Smooth muscle cell (in vitro differentiated cells): ENCODE measurements at regions not wholly inside any gene's neighbourhood (a gene's known extent, or its start where the extent isn't known, plus 50 kb on each side); places are given as distances from the start of the nearest gene placed in this dataset.

Source experiments
- DNase-seq: peaks from one replicate; lab custom pipeline; 2025; ENCODE audit not compliant: unreplicated experiment; lab: John Stamatoyannopoulos, UW
- H2AFZ ChIP-seq: fragments of 200-600 bp; sonication (generic); 2 replicates; pipeline ENCODE4 v1.6.0; 2016; ENCODE audit warnings: antibody characterized with exemption, low read depth, mild to moderate bottlenecking
- H3F3A ChIP-seq: fragments of 200-600 bp; sonication (generic); 2 replicates; pipeline ENCODE4 v1.6.0; 2017; ENCODE audit warnings: antibody characterized with exemption, low read depth
- H3K27ac ChIP-seq: fragments of 200-600 bp; sonication (generic); 2 replicates; pipeline ENCODE4 v1.5.1; 2016; ENCODE audit warnings: low read depth, mild to moderate bottlenecking
- H3K27me3 ChIP-seq: fragments of 200-600 bp; sonication (generic); 2 replicates; pipeline ENCODE4 v1.6.1; 2016; ENCODE audit warnings: low read depth, mild to moderate bottlenecking
- H3K36me3 ChIP-seq: fragments of 200-600 bp; sonication (generic); 2 replicates; pipeline ENCODE4 v1.5.1; 2016; ENCODE audit warnings: low read depth
- H3K4me1 ChIP-seq: fragments of 200-600 bp; sonication (generic); 2 replicates; pipeline ENCODE4 v1.5.1; 2016; ENCODE audit warnings: low read depth
- H3K4me2 ChIP-seq: fragments of 200-600 bp; sonication (generic); 2 replicates; pipeline ENCODE4 v1.6.0; 2016; ENCODE audit warnings: mild to moderate bottlenecking
- H3K4me3 ChIP-seq: fragments of 200-600 bp; sonication (generic); 2 replicates; pipeline ENCODE4 v1.5.1; 2016; ENCODE audit warnings: mild to moderate bottlenecking
- H3K79me2 ChIP-seq: fragments of 200-600 bp; sonication (generic); 2 replicates; pipeline ENCODE4 v1.6.0; 2016; ENCODE audit warnings: low read depth, mild to moderate bottlenecking
- H3K9ac ChIP-seq: fragments of 200-600 bp; sonication (generic); 2 replicates; pipeline ENCODE4 v1.6.0; 2016; ENCODE audit warnings: low read depth
- H3K9me3 ChIP-seq: fragments of 200-600 bp; sonication (generic); replicated peaks from 2 replicates; pipeline ENCODE4 v1.5.1; 2016; ENCODE audit warnings: low read depth
- H4K20me1 ChIP-seq: fragments of 200-600 bp; sonication (generic); 2 replicates; pipeline ENCODE4 v1.6.0; 2016; ENCODE audit warnings: low read depth
- CTCF ChIP-seq: fragments of 200-600 bp; sonication (generic); IDR thresholded peaks from 2 replicates; pipeline ENCODE4 v1.5.1; 2017; ENCODE audit warnings: borderline replicate concordance, mild to moderate bottlenecking, antibody characterized with exemption; ENCODE audit not compliant: insufficient read depth, poor library complexity, severe bottlenecking
- WGBS: methylation state at CpG from one replicate; pipeline ENCODE4 v1.1.7; 2016; ENCODE audit warnings: low lambda C conversion rate; 5-methylcytosine and 5-hydroxymethylcytosine counted together

GRCh38 chr17:6209829-6210228 lies 139.7 kb downstream of the WSCD1 start:
- TF ChIP-seq CTCF: no peak
- no peaks in the 10 kb centered on the region for H3F3A ChIP-seq
- no peaks in the 10 kb centered on the region for H4K20me1 ChIP-seq
- H3K9ac ChIP-seq: no peak overlapping the region
- H3K27ac ChIP-seq: no peak overlapping the region
- peaks cover 18% of the 10 kb centered on the region for H3K27me3 ChIP-seq
- no peaks in the 10 kb centered on the region for H3K9me3 ChIP-seq
- H3K4me3 ChIP-seq: no peak overlapping the region
- DNase-seq: no peak
- H2AFZ ChIP-seq: no peak overlapping the region
- peaks cover 7% of the 10 kb centered on the region for H3K4me1 ChIP-seq
- H3K79me2 ChIP-seq: no peaks in the 10 kb centered on the region
- no peak overlapping the region for H3K4me2 ChIP-seq
- 78% methylated on average over 5 of the region's 5 CpGs for WGBS
- no peaks in the 10 kb centered on the region for H3K36me3 ChIP-seq

DNA sequence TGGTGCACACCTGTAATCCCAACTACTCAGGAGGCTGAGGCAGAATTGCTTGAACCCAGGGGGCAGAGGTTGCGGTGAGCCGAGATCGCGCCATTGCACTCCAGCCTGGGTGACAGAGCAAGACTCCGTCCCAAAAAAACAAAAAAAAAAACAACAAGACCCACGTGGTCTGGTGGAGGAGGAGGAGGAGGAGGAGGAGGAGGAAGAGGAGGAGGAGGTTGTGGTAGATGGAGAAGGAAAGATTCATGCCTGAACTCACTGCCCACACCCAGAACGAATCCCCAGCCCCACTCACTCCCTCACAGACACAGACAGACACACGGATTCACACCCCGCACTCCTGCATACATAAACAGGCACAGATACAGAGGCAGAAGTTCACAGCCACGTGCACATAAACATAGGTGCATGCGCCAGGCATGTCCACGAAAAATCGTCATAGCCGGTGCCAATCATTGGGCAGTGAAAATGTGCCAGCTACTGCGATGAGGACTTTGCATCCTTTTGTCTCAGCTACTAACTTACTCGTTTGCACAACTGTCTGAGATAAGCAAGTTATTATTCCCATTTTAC lies 138.5 kb downstream of the WSCD1 start:
- DNase-seq: no peak
- no peaks in the 10 kb centered on the region for H4K20me1 ChIP-seq
- no peaks in the 10 kb centered on the region for H3K79me2 ChIP-seq
- peaks cover 18% of the 10 kb centered on the region for H3K27me3 ChIP-seq
- no peak overlapping the region for H3K4me2 ChIP-seq
- H3K9ac ChIP-seq: no peak overlapping the region
- H3K36me3 ChIP-seq: no peaks in the 10 kb centered on the region
- H3K4me3 ChIP-seq: no peak overlapping the region
- peaks cover 7% of the 10 kb centered on the region for H3K4me1 ChIP-seq
- no peaks in the 10 kb centered on the region for H3K9me3 ChIP-seq
- no peak overlapping the region for H2AFZ ChIP-seq
- TF ChIP-seq CTCF: no peak
- WGBS: 92% methylated on average over 14 of the region's 16 CpGs
- no peak overlapping the region for H3K27ac ChIP-seq
- H3F3A ChIP-seq: no peaks in the 10 kb centered on the region

DNA sequence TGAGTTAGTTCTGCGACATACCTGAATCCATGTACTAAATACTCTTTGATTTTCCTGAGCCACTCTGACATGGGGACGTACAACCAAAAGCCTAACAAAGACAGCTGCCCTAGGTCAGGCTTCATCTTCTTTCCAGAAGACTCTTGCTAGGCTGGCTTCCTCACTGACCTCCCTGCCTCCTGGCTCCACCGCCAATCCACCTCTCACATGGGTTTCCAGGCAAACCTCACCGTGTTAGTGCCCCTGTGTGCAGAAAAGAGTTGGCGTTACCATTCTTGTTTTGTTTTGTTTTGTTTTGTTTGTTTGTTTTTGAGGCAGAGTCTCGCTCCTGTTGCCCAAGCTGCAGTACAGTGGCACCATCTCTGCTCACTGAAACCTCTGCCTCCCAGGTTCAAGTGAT lies 135.3 kb downstream of the WSCD1 start:
- no peak for TF ChIP-seq CTCF
- peaks cover 8% of the 10 kb centered on the region for H3K27me3 ChIP-seq
- no peaks in the 10 kb centered on the region for H4K20me1 ChIP-seq
- no peaks in the 10 kb centered on the region for H3K79me2 ChIP-seq
- no peak overlapping the region for H3K27ac ChIP-seq
- no peak overlapping the region for H3K4me2 ChIP-seq
- DNase-seq: no peak
- H3K9ac ChIP-seq: no peak overlapping the region
- no peaks in the 10 kb centered on the region for H3K9me3 ChIP-seq
- H3K4me1 ChIP-seq: peaks cover 7% of the 10 kb centered on the region
- H3K4me3 ChIP-seq: no peak overlapping the region
- H3K36me3 ChIP-seq: no peaks in the 10 kb centered on the region
- H2AFZ ChIP-seq: no peak overlapping the region
- no peaks in the 10 kb centered on the region for H3F3A ChIP-seq
- 85% methylated on average over 6 of the region's 6 CpGs for WGBS

GRCh38 chr17:6205033-6205432 lies 134.9 kb downstream of the WSCD1 start:
- H4K20me1 ChIP-seq: no peaks in the 10 kb centered on the region
- no peak overlapping the region for H3K4me3 ChIP-seq
- no peaks in the 10 kb centered on the region for H3K9me3 ChIP-seq
- H3K36me3 ChIP-seq: no peaks in the 10 kb centered on the region
- H3F3A ChIP-seq: no peaks in the 10 kb centered on the region
- no peak overlapping the region for H3K4me2 ChIP-seq
- peaks cover 8% of the 10 kb centered on the region for H3K27me3 ChIP-seq
- no peak for DNase-seq
- 86% methylated on average over 4 of the region's 4 CpGs for WGBS
- no peaks in the 10 kb centered on the region for H3K79me2 ChIP-seq
- no peak overlapping the region for H2AFZ ChIP-seq
- H3K4me1 ChIP-seq: peaks cover 7% of the 10 kb centered on the region
- no peak for TF ChIP-seq CTCF
- H3K27ac ChIP-seq: no peak overlapping the region
- no peak overlapping the region for H3K9ac ChIP-seq
